Heart left ventricle (tissue), 13 donors: ENCODE measurements at regions not wholly inside any gene's neighbourhood (a gene's known extent, or its start where the extent isn't known, plus 50 kb on each side); places are given as distances from the start of the nearest gene placed in this dataset.

Experiments used
- POLR2A ChIP-seq, 2 donors: fragments of 450-650 bp; IDR thresholded peaks; one replicate each; pipeline ENCODE4 v1.6.1; 2017; ENCODE audit warnings: antibody characterized with exemption in 2 of 2, mild to moderate bottlenecking in 2 of 2, moderate library complexity in 2 of 2
- TF ChIP-seq, protein P1 (sequence below), 12 donors: fragments of 200-600 bp; sonication (generic) in 4 of 12; IDR thresholded peaks; one replicate each; pipeline versions ENCODE4 v1.5.0 to v1.8.0; 2018 to 2022; ENCODE audit warnings: antibody characterized with exemption in 12 of 12, mild to moderate bottlenecking in 5 of 12
- donor health status: ischemic (EF 13 %, LVEDD 7.1; RV severe dilation, severe dysfunction).
- donor health status: DM: no; HTN: yes; CAD: no.
- donor health status: DM: no; HTN: no; CAD: no.
- donor health status: ischemic (EF 25% LVEDD 6.9; RV normal size, moderate dysfunction).
- donor health status: ischemic (EF 25% LVEDD 5.7; RV mildly dilated, moderate dysfunction).
- donor health status: ischemic (EF 35%, LVEDD 5.7; RV mildly dilated, moderate dysfunction).
- donor health status: nonischemic (EF 11% LVEDD 7.7; RV severe dilation, severe dysfunction).
- donor health status: DM: yes; HTN: yes; CAD: no.
- donor health status: PGD.
- donor health status: ischemic (EF 29% LVEDD 5.4; RV normal size, mild dysfunction).
- donor health status: nonischemic (EF 23%, LVEDD 6.1; RV moderate dilation, normal function).

GRCh38 chr20:22504829-22505377, 79.5 kb downstream of the FOXA2 start:
- TF ChIP-seq, protein P1, sequence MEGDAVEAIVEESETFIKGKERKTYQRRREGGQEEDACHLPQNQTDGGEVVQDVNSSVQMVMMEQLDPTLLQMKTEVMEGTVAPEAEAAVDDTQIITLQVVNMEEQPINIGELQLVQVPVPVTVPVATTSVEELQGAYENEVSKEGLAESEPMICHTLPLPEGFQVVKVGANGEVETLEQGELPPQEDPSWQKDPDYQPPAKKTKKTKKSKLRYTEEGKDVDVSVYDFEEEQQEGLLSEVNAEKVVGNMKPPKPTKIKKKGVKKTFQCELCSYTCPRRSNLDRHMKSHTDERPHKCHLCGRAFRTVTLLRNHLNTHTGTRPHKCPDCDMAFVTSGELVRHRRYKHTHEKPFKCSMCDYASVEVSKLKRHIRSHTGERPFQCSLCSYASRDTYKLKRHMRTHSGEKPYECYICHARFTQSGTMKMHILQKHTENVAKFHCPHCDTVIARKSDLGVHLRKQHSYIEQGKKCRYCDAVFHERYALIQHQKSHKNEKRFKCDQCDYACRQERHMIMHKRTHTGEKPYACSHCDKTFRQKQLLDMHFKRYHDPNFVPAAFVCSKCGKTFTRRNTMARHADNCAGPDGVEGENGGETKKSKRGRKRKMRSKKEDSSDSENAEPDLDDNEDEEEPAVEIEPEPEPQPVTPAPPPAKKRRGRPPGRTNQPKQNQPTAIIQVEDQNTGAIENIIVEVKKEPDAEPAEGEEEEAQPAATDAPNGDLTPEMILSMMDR (IDR thresholded peaks at IDR 0.05): no peak
- TF ChIP-seq POLR2A (IDR thresholded peaks at IDR 0.05): no peak
